GM13976 (cell line): ENCODE measurements at regions not wholly inside any gene's neighbourhood (a gene's known extent, or its start where the extent isn't known, plus 50 kb on each side); places are given as distances from the start of the nearest gene placed in this dataset.

Experiments used
- DNase-seq: peaks from one replicate; pipeline ENCODE4 v3.0.0; 2012; ENCODE audit warnings: low spot score
- CTCF ChIP-seq: IDR thresholded peaks from 2 replicates; pipeline ENCODE4 v1.5.1; 2012; ENCODE audit warnings: borderline replicate concordance, mild to moderate bottlenecking; ENCODE audit not compliant: insufficient read depth; ENCODE audit errors: extremely low read depth, missing control alignments, control extremely low read depth
- in situ Hi-C: fragments of 300-500 bp; cut with MboI; formaldehyde crosslinking; loops from one replicate; pipeline ENCODE4 v1.12.0; 2022; ENCODE audit warnings: low sequenced_read_pairs, mixed read lengths, inconsistent platforms; ENCODE audit not compliant: unreplicated experiment

- TF ChIP-seq CTCF = no peak
- no peak for DNase-seq
- in situ Hi-C loops = no loop called here
These were observed 67.2 kb upstream of the ZPBP start for GRCh38 chr7:50160206-50160605.

GRCh38 chr7:50159154-50159553 is 66.1 kb upstream of the ZPBP start:
- in situ Hi-C loops = no loop called here
- DNase-seq = no peak
- no peak for TF ChIP-seq CTCF

GRCh38 chr7:50156706-50157105 is 63.7 kb upstream of the ZPBP start:
- TF ChIP-seq CTCF = no peak
- no peak for DNase-seq
- in situ Hi-C loops = no loop called here

GRCh38 chr7:50156163-50156562 is 63.1 kb upstream of the ZPBP start:
- DNase-seq = no peak
- in situ Hi-C loops = no loop called here

GRCh38 chr7:50155755-50156154 is 62.7 kb upstream of the ZPBP start:
- in situ Hi-C loops = no loop called here
- no peak for TF ChIP-seq CTCF
- DNase-seq = no peak

More at GRCh38 chr7:50156163-50156562, 63.1 kb upstream of the ZPBP start:
- no peak for TF ChIP-seq CTCF

GRCh38 chr7:50153995-50154394 is 60.9 kb upstream of the ZPBP start:
- TF ChIP-seq CTCF = no peak
- in situ Hi-C loops = no loop called here
- DNase-seq = no peak

- DNase-seq = no peak
- in situ Hi-C loops = no loop called here
- no peak for TF ChIP-seq CTCF
These were observed 60.1 kb upstream of the ZPBP start for GRCh38 chr7:50153148-50153547.
